ENCODE measurements at regions not wholly inside any gene's neighbourhood (a gene's known extent, or its start where the extent isn't known, plus 50 kb on each side); places are given as distances from the start of the nearest gene placed in this dataset.

- no peaks in the 10 kb centered on the region for H3K9me3 ChIP-seq
- intact Hi-C loops (cut with DNase I; ENCODE audit: low total_unique reads) = no loop called here
- TF ChIP-seq, protein P1, sequence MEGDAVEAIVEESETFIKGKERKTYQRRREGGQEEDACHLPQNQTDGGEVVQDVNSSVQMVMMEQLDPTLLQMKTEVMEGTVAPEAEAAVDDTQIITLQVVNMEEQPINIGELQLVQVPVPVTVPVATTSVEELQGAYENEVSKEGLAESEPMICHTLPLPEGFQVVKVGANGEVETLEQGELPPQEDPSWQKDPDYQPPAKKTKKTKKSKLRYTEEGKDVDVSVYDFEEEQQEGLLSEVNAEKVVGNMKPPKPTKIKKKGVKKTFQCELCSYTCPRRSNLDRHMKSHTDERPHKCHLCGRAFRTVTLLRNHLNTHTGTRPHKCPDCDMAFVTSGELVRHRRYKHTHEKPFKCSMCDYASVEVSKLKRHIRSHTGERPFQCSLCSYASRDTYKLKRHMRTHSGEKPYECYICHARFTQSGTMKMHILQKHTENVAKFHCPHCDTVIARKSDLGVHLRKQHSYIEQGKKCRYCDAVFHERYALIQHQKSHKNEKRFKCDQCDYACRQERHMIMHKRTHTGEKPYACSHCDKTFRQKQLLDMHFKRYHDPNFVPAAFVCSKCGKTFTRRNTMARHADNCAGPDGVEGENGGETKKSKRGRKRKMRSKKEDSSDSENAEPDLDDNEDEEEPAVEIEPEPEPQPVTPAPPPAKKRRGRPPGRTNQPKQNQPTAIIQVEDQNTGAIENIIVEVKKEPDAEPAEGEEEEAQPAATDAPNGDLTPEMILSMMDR (IDR thresholded peaks at IDR 0.05) = no peak
- no peak for TF ChIP-seq POLR2A (IDR thresholded peaks at IDR 0.05)
- WGBS, 2 donors = 64 to 67% methylated on average over 8 of the region's 8 CpGs
- DNase-seq = no peak
- H3K36me3 ChIP-seq (ENCODE audit: low read depth, missing control alignments) = no peaks in the 10 kb centered on the region
- H3K27me3 ChIP-seq = no peaks in the 10 kb centered on the region
- H3K4me3 ChIP-seq = no peak overlapping the region
- H3K27ac ChIP-seq = no peak overlapping the region
- no peaks in the 10 kb centered on the region for H3K4me1 ChIP-seq
Observed at GRCh38 chr6:106886922-106887797, 87.4 kb downstream of the CD24 start.

DNA sequence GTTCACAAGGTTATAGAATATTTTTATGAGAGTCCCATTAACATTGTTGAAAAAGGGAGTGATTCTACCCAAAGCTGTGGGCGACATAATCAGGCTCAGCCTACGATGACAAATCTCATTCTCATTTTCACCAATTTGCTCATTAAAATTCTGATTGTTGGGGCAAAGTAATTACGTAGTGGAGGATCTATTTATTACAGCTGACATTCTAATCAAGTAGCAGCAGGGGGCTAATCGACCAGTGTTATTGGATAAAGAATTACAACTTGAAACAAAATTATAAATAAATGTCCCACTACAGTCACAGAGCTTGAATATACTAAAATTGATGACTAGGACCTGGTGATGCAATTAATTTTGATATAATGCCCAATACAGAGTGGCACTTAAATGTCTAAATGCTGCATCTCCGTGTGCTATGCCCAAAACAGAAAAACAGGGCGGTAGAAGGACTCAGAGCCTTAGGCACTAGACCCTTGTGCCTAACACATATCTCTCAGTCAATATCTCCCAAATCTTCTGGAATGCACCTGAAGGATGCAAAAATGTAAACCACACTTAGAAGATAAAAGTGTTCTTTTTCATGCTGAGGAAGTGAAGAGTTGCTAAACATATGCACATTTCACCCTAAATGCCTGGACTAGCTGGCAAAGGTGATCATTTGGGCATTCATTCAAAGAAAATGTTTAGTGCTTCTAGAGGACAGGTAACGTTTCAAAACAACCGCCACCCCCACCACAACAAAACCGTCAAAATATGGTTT is 88.3 kb downstream of the CD24 start:
- Histone ChIP-seq H3K4me3 (no peak overlapping the region), H3K4me1 (no peaks in the 10 kb centered on the region), H3K27ac (no peak overlapping the region), H3K27me3 (no peaks in the 10 kb centered on the region), H3K36me3 (ENCODE audit: low read depth, missing control alignments) (no peaks in the 10 kb centered on the region), H3K9me3 (no peaks in the 10 kb centered on the region)
- intact Hi-C loops (cut with DNase I; ENCODE audit: low total_unique reads) = no loop called here
- TF ChIP-seq POLR2A (IDR thresholded peaks at IDR 0.05) = no peak
- TF ChIP-seq, protein P1 (IDR thresholded peaks at IDR 0.05) = no peak
- 55 to 60% methylated on average over 9 of the region's 9 CpGs for WGBS, 2 donors
- DNase-seq = no peak

DNA sequence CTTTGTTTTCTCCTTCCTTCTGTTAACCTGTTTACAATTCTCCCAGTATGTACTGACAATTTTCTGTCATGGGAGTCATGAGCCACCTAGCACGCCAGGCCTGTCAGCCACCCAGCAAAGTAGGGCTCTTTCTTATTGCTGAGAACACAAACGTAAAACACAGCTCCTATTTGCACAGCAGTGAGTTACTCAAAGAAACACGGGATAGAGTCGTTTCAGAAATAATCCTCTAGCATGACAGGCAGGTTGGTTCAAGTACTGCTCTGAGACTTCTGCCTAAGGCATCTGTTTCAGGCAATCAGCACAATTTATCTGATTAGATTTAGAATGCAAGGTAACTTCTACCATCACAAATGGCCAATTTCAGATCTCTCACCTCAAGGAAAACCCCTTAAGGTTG is 88.8 kb downstream of the CD24 start:
- DNase-seq = no peak

GRCh38 chr6:106884576-106884975 is 90.0 kb downstream of the CD24 start:
- Histone ChIP-seq H3K4me1 (no peaks in the 10 kb centered on the region), H3K27me3 (no peaks in the 10 kb centered on the region), H3K9me3 (no peaks in the 10 kb centered on the region), H3K4me3 (no peak overlapping the region), H3K27ac (no peak overlapping the region), H3K36me3 (ENCODE audit: low read depth, missing control alignments) (no peaks in the 10 kb centered on the region)
- DNase-seq = no peak
- 88 to 95% methylated on average over 6 of the region's 6 CpGs for WGBS, 2 donors
- intact Hi-C loops (cut with DNase I; ENCODE audit: low total_unique reads) = no loop called here
- TF ChIP-seq, protein P1 (IDR thresholded peaks at IDR 0.05) = no peak
- TF ChIP-seq POLR2A (IDR thresholded peaks at IDR 0.05) = no peak

More for the DNA sequence above, 88.8 kb downstream of the CD24 start:
- intact Hi-C loops (cut with DNase I; ENCODE audit: low total_unique reads) = no loop called here
- Histone ChIP-seq H3K9me3 (no peaks in the 10 kb centered on the region), H3K27me3 (no peaks in the 10 kb centered on the region), H3K4me1 (no peaks in the 10 kb centered on the region), H3K36me3 (ENCODE audit: low read depth, missing control alignments) (no peaks in the 10 kb centered on the region), H3K27ac (no peak overlapping the region), H3K4me3 (no peak overlapping the region)
- TF ChIP-seq, protein P1 (IDR thresholded peaks at IDR 0.05) = no peak
- no peak for TF ChIP-seq POLR2A (IDR thresholded peaks at IDR 0.05)
- 57 to 61% methylated on average over 4 of the region's 4 CpGs for WGBS, 2 donors

All from testis (tissue), 2 donors.